Chondrocyte (in vitro differentiated cells): ENCODE measurements at regions not wholly inside any gene's neighbourhood (a gene's known extent, or its start where the extent isn't known, plus 50 kb on each side); places are given as distances from the start of the nearest gene placed in this dataset.

Source experiments
- DNase-seq: peaks from one replicate; pipeline ENCODE4 v3.0.0; 2021; ENCODE audit warnings: mixed read lengths, low spot score
- H3K27ac Mint-ChIP-seq: one replicate; pipeline ENCODE4 v1.8.0; 2021; ENCODE audit warnings: mild to moderate bottlenecking, moderate library complexity, mixed read lengths; ENCODE audit not compliant: unreplicated experiment
- H3K27me3 Mint-ChIP-seq: 2 replicates; pipeline ENCODE4 v1.8.0; 2021; ENCODE audit warnings: low read depth, mixed read lengths
- H3K36me3 Mint-ChIP-seq: 2 replicates; pipeline ENCODE4 v1.8.0; 2021; ENCODE audit warnings: low read depth, mixed read lengths
- H3K4me1 Mint-ChIP-seq: 2 replicates; pipeline ENCODE4 v1.8.0; 2021; ENCODE audit warnings: low read depth, mild to moderate bottlenecking, mixed read lengths
- H3K4me3 Mint-ChIP-seq: one replicate; pipeline ENCODE4 v1.8.0; 2021; ENCODE audit warnings: mild to moderate bottlenecking, moderate library complexity, mixed read lengths; ENCODE audit not compliant: unreplicated experiment
- H3K9me3 Mint-ChIP-seq: 2 replicates; pipeline ENCODE4 v1.8.0; 2021; ENCODE audit warnings: low read depth, mixed read lengths
- TF ChIP-seq, protein P1 (sequence below): fragments of 200-600 bp; sonication (generic); IDR thresholded peaks from 2 replicates; pipeline ENCODE4 v1.5.0; 2021; ENCODE audit warnings: antibody characterized with exemption, mild to moderate bottlenecking, moderate library complexity

DNA sequence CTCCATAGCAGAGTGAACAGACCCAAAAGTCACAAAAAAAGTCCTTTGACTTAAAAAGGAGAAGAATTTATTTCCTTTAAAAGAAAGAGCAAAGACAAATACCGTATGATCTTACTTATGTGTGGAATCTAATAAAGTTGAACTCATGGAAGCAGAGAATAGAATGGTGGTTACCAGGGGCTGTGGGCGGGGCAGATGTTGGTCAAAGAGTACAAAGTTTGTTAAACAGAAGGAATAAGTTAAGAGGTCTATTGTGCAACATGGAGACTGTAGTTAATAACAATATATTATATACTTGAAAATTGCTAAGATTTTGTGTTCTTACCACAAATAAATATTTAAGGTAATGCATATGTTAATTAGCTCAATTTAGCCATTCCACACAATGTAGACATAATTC, 173.3 kb upstream of the S100G start:
- Mint-ChIP-seq H3K36me3 (no peaks in the 10 kb centered on the region), H3K4me1 (peaks cover 18% of the 10 kb centered on the region), H3K9me3 (no peaks in the 10 kb centered on the region), H3K27me3 (no peaks in the 10 kb centered on the region), H3K4me3 (no peak overlapping the region), H3K27ac (no peak overlapping the region)
- DNase-seq = no peak
- TF ChIP-seq, protein P1, sequence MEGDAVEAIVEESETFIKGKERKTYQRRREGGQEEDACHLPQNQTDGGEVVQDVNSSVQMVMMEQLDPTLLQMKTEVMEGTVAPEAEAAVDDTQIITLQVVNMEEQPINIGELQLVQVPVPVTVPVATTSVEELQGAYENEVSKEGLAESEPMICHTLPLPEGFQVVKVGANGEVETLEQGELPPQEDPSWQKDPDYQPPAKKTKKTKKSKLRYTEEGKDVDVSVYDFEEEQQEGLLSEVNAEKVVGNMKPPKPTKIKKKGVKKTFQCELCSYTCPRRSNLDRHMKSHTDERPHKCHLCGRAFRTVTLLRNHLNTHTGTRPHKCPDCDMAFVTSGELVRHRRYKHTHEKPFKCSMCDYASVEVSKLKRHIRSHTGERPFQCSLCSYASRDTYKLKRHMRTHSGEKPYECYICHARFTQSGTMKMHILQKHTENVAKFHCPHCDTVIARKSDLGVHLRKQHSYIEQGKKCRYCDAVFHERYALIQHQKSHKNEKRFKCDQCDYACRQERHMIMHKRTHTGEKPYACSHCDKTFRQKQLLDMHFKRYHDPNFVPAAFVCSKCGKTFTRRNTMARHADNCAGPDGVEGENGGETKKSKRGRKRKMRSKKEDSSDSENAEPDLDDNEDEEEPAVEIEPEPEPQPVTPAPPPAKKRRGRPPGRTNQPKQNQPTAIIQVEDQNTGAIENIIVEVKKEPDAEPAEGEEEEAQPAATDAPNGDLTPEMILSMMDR = no peak

DNA sequence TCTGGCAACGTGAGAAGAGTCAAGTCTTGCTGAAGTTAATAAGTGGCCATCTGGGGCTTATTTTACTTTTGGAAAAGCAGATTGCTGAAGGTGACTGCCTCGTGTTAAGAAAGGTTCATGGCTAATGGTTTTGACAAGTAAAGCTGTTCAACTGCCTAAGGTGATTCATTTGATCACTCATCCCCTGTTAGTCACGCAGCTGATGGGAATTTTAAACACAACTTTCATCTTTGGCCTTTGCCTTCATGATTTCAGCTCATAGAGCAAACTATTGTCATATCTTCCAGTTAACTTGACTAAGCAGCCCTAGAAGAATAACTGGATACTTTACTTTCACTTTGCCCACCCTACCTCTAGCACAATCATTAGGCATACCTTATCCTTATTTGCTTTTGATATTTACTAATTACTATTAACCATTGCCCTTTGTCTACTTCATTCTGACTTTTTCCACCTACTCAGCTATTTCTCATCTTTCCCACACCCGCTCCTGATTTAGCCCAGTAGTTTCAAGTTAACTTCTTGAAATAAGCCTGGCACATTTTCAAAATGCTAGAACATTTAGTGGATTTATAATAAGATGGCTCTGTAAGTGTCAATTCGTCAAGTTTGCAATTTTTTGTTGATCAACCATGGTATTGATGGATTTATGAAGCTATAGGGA, 170.6 kb upstream of the S100G start:
- Mint-ChIP-seq H3K4me1 (peaks cover 26% of the 10 kb centered on the region), H3K27ac (no peak overlapping the region), H3K27me3 (no peaks in the 10 kb centered on the region), H3K9me3 (no peaks in the 10 kb centered on the region), H3K36me3 (no peaks in the 10 kb centered on the region), H3K4me3 (no peak overlapping the region)
- TF ChIP-seq, protein P1 = no peak
- no peak for DNase-seq

DNA sequence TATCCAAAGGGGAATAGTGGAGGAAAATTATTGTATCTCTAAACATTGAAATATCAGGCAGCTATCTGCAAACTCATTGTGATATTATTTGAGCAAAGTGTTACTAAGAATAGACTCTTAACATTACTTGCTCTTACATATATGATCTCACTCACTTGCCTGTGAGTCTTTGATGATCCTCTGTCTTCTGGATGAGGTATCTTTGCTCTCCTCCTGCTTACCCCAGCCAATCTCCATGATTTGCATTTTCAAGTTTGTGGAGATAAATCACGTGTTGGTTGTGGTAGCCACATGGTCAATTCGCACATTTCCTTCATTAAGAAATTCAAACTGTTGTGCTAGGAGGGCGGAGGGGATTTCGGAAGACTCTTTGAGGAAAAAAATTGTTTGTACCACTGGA, 169.9 kb upstream of the S100G start:
- Mint-ChIP-seq H3K4me3 (no peak overlapping the region), H3K27ac (no peak overlapping the region)

DNA sequence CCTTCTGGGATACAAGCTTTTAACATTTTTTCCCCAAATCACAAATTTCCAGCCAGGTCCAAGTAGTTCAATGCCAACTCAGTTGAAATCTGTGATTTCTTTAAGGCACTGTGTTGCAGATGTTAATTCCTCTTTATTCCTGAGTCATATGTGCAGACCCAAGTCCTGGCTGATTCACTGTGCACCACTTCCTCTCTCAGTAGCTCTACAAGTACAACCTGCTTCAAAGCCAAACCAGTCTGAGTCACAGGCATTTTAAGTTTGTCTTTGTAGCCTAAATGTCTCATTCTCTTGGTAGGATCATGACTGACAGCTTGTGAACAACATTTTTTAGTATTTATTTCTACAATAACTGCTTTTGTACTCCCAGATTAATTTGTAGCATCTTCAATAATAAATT, 165.6 kb upstream of the S100G start:
- H3K36me3 Mint-ChIP-seq = no peaks in the 10 kb centered on the region
- no peak for DNase-seq
- H3K27me3 Mint-ChIP-seq = no peaks in the 10 kb centered on the region
- peak overlapping the region; percentile 43 for H3K27ac Mint-ChIP-seq
- no peak overlapping the region for H3K4me3 Mint-ChIP-seq
- peaks cover 4% of the 10 kb centered on the region for H3K9me3 Mint-ChIP-seq
- peaks cover 46% of the 10 kb centered on the region for H3K4me1 Mint-ChIP-seq
- TF ChIP-seq, protein P1 = no peak

More for the DNA sequence above, 169.9 kb upstream of the S100G start:
- H3K9me3 Mint-ChIP-seq = no peaks in the 10 kb centered on the region
- DNase-seq = no peak
- peaks cover 33% of the 10 kb centered on the region for H3K4me1 Mint-ChIP-seq
- TF ChIP-seq, protein P1 = no peak
- H3K36me3 Mint-ChIP-seq = no peaks in the 10 kb centered on the region
- H3K27me3 Mint-ChIP-seq = no peaks in the 10 kb centered on the region

DNA sequence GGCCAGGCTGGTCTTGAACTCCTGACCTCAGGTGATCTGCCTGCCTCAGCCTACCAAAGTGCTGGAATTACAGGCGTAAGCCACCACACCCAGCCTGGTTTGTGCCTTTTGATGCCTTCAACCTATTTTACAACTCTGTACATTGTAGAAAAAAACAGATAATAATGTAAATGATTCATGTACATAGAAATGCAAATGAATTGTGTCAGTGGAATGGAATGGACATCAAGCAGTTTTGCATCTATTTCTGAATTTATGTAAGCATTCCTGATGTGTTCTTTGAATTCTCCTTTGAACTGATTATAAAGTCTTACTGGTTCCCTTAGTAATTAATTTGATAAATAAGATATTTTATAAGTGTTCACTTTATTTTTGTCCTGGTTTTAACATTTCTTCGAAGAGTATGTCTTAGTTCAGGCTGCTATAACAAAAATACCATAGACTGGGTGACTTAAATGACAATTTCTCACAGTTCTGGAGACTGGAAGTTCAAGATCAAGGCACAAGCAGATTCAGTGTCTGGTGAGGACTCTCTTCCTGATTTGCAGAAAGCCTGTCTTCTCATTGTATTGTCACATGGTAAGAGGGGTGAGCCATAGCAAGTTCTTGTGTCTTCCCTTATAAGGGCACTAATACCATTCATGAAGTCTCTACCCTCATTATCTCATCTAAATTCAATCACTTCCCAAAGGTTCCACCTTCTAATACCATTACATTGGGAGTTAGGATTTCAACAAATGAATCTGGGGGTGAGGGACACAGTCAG, 162.2 kb upstream of the S100G start:
- no peak for DNase-seq
- Mint-ChIP-seq H3K27me3 (no peaks in the 10 kb centered on the region), H3K9me3 (peaks cover 4% of the 10 kb centered on the region), H3K4me1 (peaks cover 43% of the 10 kb centered on the region), H3K4me3 (no peak overlapping the region), H3K27ac (no peak overlapping the region), H3K36me3 (no peaks in the 10 kb centered on the region)
- TF ChIP-seq, protein P1 = no peak
